HuH-7.5 (cell line): ENCODE measurements at regions not wholly inside any gene's neighbourhood (a gene's known extent, or its start where the extent isn't known, plus 50 kb on each side); places are given as distances from the start of the nearest gene placed in this dataset.

ENCODE experiments used
- DNase-seq: peaks from one replicate; pipeline ENCODE4 v3.0.0; 2011; ENCODE audit warnings: low spot score

DNA sequence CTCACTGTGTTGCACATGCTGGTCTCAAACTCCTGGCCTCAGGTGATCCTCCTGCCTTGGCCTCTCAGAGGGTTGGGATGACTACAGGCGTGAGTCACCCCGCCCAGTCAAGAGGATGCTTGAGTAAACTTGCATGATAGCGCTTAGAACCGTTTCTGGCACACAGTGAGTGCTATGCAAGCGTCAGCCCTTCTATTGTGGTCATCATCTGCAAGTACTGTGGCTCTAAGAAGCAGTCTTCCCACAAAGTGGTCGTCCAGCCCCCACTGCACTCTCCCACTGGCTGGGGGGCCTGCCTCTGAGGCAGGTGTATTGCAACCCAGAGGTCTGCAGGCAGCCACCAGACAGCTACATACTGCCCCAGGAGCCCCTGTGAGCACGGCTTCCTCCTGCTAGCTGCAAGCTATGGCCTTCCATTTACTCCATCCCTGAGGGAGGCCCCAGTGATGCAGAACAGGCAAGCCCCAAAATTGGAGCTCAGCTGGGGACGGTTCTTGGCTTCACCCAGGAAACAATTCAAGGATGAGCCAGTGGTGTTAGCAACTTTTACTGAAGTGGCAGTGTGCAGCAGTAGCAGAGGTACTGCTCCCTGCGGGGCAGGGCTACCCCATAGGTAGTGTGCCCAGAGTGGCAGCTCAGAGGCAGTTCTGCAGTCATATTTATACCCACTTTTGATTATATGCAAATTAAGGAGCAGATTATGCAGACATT, 95.4 kb downstream of the LSM3 start:
- peak; percentile 11 for DNase-seq

DNA sequence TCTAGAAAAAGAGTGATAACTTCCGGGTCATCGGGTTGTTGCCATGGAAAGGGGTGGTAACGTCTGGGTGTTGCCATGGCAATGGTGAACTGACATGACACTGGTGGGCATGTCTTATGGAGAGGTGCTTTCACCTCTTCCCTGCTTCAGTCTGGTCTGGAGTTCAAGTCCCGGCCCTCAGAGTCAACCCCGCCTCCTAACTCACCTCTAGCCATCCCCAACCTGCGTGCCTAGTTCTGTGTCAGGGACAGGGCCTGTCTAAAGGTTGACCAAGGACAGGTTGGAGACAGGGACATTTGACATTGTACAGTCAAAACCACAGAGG, 96.0 kb downstream of the LSM3 start:
- no peak for DNase-seq

DNA sequence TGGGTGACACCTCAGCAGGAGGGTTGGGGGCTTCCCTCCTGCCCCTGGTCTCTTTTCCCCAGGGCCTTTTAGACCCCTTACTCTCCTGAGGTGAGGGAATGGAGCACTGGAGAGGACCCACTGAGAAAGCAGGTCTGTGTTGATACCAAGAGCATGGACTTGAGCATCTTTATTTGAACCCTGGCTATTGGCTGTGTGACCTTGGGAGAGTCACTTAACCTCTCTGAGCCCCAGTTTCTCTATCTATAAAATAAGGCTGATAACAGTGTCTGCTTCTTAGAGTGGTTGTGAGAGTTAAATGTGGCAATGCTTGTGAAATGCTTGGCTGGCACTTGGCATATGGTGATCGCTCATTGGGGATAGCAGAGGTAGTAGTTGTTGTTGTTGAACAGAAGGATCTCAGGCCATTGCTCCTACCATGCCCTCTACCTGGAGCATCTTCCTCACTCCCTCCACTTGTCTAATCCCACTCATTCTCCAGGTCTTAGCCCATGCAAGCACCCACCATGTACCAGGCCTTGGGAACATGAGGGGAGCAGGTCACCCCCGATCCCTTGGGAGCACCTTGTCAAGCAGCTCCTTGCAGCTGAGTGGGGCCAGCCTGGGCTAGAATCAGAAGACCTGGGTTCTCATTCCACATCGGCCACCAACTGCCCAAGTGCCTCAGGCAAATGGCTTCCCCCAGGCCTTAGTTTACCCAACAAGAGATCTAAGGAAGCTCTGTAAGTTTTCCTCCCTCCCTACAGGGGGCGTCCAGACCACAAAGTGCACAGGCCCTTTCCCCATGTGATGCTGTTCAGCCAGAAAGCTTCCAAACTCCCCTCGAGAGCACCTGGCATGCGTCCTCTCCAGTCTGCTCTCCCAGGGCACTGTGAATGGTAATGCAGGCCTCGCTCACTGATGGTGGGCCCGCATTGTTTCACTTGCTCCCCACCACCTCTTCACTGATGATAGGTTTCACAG, 96.7 kb downstream of the LSM3 start:
- peak; percentile 5 for DNase-seq

DNA sequence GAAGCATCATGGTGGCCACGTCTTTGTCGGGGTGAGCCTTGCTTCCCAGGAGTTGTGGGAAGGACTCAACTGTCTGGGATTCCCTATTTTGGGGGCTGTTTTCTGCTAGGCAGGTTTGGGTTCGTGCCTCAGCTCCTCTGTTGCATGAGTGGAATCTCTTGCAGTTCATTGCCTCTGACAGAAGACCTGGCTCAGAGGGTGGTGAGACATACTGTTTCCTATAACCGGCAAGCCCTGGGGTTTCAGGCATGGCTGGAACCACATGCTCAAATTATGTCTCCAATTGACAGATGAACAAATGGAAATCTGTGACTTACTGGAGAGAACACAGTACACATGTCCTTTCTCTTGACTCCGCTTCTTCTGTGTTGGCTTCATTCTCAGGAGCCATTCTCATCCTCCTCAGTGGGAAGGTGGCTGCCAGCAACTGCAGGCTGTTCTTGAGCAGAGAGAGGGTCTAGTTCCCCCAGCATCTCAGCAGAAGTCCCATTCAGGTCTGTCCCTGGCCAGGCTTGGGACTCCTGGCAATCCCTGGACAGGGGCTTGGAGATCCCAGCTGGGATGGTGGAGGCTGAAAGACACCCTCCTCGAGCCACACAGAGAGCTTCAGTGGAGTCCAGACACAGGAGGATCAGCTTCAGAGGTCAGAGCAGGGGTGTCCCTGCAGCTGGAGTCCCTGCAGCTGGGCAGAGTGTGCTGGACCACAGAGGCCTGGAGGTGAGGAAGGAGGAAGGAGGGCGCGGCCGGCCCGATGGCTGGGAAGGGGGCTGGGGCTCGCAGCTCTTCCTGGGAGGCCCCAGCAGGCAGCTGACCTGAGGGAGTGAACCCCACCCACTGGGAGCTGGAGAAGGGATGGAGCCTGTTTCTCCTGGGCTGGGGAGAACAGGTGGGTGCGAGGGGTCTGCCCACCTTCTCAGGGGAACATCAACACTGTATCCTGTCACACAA, 97.6 kb downstream of the LSM3 start:
- no peak for DNase-seq

DNA sequence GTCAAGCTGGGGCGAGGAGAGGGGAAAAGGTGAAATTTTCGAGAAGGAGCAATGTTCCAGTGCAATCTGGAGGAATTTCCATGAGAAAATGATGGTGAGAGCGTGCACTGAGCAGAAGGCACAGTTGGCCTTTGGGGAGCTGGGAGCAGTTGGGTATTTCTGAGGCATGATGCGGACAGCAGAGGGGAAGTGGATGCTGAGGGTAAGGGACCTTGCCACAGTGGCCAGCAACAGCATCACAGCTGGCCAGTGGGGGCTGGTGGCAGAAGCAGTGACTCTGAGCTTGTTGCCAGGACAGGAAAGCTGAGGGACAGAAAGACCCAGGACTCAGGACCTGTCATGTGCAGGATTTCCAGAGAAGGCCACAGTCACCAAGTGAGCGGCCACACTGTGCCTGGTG, 98.9 kb downstream of the LSM3 start:
- no peak for DNase-seq

DNA sequence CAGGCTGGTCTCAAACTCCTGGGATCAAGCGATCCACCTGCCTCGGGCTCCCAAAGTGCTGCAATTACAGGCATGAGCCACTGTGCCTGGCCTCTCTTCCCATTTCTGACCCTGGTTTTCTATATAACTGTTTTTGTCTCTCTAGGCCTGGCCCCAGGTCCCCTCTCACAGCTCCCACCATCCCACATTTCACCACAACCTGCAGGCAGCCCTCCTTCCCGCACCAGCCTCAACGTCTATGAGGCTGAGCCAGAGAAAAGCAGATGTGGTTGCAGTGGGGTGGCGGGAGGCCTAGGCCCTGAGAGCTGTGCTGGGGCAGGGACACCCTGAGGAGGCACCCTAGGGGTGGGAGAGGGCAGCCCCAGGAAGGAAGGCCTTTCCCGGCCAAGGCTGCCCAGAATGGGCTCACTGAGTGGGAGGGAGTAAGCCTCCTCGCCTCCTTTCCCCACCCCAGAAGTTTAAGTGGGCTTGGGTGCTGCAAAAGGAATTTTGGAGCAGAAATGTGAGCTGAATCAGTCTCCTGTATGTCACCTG, 99.7 kb downstream of the LSM3 start:
- DNase-seq = no peak

DNA sequence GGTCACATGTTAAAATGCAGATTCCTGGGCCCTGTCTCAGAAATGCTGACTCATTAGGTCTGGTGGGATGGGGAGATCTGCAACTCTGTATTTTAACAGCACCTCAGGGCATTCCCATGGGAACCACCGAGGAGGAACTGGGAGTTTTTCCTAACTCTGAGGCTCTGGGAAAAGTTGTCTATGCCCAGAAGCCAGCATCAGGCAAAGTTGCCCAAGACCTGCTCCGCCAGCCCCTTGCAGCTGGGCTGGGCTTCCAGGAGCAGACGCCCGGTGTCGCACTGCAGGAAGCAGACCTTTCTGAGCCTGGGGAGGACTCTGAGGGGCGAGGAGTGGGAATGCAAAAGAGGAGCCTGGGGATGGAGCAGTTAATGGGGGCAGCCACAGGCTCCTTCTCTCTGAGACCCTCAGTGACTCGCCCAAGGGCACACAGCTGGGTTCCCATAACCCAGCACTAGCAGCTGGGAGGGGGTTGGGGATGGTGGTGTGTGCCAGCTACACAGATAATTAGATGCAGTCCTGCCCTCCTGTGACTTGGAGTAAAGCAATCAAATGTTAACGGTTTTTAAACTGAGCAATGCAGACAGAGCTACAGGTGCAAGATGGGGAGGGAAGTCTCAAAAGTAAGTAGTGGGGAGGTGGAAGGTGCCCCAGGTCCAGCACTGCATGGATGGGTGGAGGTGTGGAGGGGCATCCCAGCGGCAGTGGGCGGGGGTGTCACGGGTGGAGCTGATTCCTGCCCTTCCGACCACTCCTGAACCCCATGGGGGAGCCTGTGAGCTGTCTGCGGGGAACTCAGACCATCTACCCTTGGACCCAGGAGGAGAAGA, 100.4 kb downstream of the LSM3 start:
- no peak for DNase-seq

DNA sequence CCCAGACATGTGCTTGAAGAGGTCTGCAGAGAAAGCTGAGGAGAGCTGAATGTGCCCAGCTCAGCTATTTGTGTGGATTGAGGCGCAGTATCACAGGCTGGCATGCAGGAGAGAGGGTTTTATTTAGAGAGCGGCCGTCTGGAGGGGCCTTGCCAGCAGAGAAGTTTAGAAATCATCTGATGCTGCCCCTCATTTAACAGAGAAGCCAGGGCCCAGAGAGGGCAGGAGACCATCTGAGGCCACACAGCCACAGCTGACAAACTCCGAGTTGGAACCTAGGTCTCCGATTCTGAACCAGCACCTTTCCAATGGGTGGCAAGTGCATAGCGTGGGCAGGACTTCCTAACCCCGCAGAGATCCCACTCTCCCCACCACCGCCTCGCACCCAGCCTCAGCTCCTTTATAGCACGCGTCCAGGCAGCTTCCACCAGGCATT, 101.0 kb downstream of the LSM3 start:
- no peak for DNase-seq

DNA sequence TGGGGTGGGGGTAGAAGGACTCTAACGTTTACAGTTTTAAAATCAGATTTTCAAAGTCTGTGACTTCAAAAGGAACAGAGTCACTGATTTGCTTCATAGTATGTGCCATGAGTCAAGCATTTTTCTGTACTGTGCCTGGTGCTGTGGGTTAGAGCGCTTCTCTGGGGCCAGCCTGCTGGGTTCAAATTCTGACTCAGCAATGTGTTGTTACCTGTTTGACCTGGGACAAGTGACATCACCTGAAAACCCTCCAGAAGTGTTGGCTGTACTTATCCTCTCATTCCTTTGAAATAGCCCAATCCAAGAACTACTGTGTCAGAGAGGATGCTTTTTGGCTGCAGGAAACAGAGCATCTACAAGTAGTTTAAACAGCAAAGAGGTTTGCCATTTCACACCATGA, 101.7 kb downstream of the LSM3 start:
- no peak for DNase-seq

DNA sequence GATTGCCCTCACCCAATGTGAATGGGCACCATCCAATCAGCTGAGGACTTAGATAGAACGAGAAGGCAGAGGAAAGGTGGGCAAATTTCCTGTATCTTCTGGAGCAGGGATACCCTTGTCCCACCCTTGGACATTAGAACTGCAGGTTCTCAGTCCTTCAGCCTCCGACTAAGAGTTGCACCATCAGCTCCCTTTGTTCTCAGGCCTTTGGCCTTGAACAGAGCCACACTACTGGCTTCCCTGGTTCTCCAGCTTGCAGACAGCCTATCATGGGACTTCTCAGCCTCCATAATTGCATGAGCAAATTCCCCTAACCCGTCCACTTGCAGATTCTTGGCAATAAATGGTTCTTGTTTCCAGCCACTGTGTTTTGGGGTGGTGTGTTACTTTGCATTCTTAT, 102.4 kb downstream of the LSM3 start:
- no peak for DNase-seq

DNA sequence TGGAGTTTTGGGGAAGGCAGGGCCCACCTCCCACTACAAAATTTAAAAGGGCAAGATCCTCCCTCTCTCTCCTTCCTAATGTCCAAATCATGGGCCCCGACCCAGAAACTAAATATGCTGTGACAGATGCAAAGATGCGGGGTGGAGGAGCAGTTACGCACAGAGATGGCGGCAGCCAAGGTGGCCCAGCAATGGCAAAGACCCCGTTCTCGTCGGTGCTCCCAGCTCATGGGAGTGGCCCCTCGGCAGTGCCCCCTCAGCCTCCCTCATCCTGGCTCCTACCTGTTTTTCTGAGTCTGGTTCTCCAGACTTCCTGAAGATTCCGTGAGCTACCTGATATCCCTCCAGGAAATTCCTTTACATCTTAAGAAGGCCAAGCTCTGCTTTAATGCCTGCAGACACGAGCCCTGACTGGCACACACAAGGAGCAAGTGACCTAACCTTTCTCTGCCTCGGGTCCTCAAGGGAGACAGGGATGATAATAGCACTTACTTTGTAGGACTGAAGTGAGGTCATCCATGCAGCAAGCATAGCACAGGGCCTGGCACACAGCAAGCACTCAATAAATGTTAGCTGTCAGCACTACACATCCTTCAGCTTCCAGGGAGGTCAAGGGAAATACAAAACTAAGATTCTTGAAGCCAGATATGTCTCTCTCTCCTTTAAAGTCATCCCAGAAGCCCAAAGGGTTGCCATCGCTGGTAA, 103.5 kb downstream of the LSM3 start:
- no peak for DNase-seq

DNA sequence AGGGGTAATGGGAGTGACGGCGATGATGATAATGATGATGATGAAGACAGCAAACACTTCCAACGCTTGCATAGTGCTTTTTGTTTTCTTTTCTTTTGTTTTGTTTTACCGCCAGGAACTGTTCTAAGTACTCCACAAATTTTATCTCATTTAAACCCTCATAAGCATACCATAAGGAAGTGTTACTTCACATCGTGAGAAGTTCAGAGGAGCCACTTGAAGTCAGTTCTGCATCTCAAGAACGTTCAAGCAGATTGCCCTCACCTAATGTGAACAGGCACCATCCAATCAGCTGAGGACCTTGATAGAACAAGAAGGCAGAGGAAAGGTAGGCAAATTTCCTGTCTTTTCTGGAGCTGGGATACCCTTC, 104.1 kb downstream of the LSM3 start:
- no peak for DNase-seq

DNA sequence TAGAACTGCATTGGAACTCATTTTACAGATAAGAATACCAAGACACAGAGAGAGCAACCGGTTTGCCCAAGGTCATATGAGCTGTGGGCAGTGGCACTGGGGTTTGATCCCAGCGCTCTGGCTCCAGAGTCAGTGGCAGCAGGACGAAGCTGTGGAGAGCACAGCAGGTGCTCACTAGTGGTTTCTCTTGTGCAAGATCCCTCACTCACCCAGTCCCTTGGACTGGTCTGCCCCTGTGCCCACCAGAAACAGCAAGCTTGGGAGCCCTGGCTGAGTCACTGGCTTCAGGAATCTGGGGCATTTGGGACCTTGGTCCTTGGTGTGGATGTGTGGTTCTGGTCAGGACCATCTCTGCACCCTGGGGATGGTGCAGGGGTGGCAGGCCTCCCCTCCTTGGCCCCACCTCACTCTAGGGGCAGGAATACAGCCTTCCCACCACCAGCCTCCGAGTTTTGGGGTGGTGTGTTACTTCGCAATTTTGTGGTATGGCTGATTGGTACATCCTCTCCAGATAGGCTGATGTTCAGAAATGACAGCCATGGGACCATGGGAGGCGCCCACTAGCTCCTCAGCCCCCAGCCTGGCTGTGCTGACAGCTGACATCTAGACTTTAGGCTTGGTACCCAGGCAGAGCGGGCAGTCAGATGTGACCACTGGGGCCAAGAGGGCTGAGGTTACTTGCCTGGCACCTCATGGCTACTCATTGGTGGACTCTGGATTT, 104.6 kb downstream of the LSM3 start:
- DNase-seq = no peak

DNA sequence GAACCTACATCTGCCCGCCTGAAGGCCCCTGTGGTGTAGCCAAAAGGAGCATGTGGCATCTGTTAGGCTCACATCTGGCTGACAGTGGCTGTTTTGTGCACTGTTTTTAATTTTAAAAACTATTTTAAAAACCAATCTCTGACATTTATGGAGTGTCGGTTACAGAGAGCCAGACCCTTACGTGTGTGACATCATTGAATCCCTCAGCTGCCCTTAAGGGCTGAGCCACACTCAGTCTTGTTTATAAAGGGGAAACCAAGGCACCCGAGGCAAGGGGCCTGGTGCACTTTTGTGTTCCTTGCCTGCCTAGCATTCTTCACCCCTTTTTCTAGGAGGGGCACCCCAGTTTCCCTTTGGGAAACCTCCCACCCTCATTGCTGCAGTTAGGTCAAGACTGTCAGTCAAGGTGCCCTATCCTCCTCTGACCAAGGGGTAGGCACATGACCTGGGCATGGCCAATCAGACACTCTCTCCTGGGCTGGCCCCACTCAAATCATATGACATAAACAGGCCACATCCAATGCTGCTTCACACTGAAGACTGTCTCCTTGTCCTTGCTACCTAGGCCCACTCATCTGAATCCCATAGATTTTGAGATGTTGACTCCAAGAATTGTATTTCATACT, 105.3 kb downstream of the LSM3 start:
- no peak for DNase-seq

DNA sequence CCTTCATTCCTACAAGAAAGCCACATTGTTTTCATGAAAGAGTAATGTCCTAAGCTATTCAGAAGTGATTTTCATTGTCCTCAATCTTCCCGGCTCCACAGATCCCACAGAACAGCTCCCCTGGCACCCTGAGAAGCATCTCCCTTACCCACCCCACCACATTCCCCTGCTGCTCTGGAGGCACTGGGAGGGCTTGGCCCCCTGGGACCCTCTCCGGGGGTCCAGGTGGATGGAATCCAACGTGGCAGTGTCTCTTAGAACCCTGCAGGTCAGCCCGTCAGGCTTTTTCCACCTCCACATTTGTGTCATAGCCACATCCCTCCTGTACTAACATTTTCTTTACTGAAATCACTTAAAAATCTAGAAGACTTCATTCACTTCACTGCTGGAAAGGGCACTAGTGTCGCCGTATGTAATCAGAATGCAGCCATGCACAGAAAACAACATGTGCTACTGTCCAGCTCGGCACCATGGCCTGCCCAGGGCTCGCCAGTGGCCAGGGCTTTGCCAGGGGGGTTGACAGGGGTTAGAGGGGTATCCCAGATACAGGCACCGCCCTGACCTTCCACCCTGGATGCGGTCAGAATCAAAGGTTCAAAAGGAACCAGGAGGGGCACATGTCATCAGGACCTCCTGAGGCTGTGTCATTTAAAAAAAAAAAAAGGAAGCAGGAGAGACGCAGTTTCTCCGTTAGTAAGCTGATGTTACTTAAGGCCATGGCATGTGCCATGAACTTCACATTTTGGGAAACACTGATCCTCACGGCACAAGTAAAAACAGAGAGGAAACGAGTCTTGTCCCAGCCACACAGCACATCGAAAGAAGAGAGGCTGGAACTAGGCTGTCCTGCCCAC, 106.3 kb downstream of the LSM3 start:
- DNase-seq = no peak

DNA sequence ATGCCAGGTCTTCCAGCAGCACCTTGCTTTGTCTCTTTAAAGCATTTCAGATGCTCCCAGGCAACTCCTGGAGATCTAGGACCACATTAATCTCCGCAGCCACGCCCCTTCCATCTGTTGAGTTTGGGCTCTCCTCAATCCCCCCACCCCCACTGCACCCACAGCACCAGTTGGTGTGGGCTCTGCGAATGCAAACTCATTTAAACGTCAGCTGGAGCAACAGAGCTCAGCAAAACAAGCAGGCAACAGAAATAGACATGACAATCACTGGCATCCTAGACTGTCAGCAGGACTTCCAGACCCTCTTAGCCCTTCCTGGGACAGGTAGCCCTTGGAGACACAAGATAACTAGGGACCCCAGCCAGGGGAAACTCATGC, 106.9 kb downstream of the LSM3 start:
- no peak for DNase-seq

DNA sequence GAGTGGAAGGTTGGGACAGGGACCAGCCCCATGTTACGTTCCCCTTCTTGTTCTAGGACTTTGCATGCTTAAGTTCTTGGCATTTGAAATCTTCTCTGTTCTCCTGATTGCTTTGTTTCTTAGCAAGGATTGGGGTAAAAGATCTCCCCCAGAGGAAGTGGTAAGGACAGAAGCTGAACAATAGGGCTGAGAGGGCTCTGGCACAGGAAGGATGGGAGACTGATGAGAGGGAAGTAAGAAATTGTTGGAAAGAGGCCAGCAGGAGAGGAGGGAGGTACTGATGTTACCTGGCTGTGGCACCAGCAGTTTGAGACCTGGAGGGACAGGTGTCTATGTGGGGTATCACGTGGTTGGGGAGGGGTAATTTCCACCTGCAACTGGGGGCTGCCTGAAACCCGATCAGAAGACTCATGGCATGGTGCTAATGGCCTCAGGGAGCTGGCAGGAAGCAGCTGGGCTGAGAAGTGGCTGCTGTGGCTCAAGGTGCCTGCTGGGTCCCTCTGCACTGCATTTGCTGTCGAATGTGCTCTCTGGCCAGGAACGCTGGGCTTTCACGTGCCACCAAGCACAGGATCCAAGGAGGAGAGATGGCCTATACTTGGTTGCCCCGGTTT, 108.4 kb downstream of the LSM3 start:
- no peak for DNase-seq

DNA sequence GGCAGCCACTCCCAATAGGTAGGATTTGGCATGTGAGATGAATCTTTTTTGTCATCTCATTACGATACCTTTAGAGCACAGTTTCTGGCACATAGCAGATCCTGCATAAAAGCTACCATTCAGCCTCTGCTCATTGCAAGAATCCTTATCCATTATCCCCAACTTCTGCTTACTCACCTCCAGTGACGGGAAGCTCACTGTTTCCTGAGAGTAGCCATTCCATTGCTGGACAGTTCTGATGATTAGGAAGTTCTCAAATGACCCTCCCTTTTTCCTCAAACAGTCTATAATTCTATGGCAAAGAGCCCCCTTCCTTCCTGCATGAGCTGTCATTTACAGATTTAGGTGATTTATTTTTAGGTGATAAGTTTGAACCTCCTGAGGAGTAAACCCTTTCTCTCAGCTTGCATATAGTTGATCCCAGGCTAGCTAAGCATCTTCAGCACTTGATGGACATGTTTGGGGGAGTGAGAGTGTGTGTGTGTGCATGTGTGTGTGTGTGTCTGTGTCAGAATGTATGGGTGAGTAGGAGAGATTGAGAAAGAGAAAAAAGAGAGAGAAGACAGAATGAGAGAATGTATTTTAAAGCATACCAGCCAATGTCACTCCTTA, 109.7 kb downstream of the LSM3 start:
- no peak for DNase-seq
